NCI-H82 (cell line): ENCODE measurements at regions not wholly inside any gene's neighbourhood (a gene's known extent, or its start where the extent isn't known, plus 50 kb on each side); places are given as distances from the start of the nearest gene placed in this dataset.
"Not testable (repeated sequence)": the region's sequence is repeated elsewhere in the genome, so short reads cannot be mapped to it uniquely, and the experiment has no call there.

Experiments
- DNase-seq: peaks from one replicate; lab custom pipeline; 2025; lab: John Stamatoyannopoulos, UW

DNA sequence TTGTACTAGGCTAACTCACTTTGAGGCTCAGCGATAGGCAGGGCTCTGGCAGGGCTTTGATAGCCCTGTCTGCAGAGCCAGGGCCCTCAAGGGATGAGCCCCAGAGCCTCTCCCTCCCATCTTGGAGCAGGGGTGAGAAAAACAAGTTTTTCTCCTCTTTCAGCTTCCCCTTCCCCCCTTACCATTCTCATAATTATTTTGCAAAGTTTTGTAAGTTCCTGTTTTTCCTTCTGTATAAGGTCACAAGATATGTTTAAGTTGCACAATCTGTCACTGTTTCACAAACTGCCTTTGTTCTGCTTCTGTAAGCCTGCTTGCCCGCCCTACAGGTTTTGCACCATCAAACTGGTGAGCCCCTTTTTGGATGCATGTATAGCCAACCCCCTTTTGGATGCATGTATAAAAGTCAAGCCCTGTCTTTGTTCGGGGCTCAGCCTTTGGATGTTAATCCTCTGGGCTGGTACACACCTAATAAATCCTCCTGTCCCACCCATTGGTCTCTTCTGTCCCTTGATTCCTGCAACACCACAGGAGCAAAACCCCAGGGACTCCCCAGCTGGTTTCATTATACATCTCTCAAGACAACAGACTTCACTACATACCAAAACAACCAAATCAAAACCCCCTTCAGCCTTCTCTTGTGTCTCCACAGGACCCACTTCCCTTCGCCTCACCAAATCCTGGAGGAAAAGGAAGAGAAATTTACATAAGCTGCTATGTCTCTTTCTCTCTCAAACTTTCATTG is 52.5 kb upstream of the RESF1 start:
- no peak for DNase-seq

DNA sequence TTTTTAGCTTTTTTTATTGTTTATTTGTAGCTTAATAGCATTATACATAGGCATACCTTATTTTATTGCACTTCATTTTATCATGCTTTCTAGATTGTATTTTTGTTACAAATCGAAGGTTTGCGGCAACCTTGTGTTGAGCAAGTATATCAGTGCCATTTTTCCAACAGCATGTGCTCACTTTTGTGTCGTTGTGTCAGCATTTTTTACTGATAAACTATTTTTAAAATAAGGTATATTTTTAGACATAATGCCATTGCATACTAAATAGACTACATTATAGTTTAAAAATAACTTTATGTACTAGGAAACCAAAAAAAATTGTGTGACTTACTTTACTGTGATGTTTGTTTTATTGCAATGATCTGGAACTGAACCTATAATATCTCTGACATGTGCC is 56.2 kb upstream of the RESF1 start:
- no peak for DNase-seq

DNA sequence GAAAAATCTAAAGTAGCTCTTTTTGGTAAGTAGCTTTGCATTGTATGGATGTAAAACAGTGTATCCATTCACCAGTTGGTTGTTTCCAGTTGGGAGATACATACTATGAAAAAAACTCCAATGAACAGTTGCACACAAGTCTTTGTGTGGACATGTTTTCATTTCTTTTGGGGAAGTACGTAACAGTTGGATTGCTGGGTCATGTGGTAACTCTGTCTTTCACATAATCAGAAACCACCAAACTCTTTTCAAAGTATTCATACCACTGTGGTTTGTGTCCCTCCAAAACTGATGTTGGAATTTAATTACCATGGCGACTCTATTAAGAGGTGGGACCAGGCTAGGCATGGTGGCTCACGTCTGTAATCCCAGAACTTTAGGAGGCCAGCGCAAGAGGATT is 58.9 kb upstream of the RESF1 start:
- no peak for DNase-seq

GRCh38 chr12:31899109-31899508 is 60.1 kb upstream of the RESF1 start:
- DNase-seq: peak; percentile 81

DNA sequence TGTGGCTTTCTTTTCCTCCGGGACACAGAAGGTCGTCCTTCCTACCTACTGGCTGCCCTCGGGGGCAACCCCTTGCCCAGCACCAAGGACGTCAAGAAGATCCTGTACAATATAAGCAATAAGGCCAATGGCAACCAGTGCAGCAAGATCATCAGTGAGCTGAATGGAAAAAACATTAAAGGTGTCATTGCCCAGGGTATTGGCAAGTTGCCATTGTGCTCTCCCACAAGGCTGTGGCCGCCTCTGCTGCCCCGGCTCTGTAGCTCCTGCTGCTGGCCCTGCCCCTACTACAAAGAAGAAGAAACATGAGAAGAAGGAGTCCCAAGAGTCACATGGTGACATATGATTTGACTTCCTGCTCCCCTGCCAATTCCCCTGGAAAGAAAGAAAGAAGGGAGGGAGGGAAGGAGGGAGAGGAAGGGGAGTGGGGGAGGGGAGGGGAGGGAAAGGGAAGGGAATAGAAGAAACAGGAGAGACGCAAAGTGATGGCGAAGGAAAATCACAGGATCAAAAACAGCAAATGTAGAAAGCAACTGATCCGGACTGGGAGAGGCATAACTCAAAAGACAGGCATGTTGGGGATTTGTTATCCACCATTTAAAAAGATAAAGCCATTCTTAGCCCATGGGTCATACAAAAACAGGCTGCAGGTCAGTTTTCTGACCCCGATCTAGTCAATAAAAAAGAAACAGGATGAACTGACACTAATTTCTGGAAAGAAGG is 61.3 kb upstream of the RESF1 start:
- DNase-seq: peak; percentile 45

GRCh38 chr12:31897092-31897491 is 62.1 kb upstream of the RESF1 start:
- not testable (repeated sequence) for DNase-seq

- no peak for DNase-seq
These were observed 62.6 kb upstream of the RESF1 start for GRCh38 chr12:31896514-31897039.

DNA sequence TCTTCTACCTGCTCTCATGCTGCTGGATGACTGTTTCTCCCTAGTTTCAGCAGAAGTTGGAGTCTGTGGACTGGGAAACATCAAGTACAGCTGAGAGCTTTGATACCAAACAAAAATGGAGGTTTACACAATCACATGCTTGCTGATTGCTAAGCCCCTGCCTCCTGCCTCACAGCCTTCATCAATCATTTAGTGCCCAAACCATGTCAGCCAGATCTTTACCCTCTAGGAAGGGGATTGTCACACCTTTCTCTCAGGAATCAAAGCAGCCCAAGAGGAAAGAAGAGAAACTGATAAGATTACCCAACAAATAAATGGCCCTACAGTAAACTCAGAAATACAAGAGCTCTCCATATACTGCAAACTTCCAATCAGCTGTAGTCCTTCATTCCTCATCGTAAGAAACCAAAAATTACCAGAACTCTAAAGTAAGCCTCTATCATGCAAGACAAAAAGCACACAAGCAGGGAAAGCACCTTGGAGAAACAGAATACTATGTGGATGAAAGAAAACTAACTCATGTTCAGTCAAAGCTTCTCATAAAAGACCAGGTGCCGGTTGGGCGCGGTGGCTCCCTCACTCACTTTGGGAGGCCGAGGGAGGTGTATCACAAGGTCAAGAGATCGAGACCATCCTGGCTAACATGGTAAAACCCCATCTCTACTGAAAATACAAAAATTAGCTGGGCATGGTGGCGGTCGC is 63.6 kb upstream of the RESF1 start:
- no peak for DNase-seq

- DNase-seq: no peak
These were observed 68.6 kb upstream of the RESF1 start for GRCh38 chr12:31890295-31891285.

DNA sequence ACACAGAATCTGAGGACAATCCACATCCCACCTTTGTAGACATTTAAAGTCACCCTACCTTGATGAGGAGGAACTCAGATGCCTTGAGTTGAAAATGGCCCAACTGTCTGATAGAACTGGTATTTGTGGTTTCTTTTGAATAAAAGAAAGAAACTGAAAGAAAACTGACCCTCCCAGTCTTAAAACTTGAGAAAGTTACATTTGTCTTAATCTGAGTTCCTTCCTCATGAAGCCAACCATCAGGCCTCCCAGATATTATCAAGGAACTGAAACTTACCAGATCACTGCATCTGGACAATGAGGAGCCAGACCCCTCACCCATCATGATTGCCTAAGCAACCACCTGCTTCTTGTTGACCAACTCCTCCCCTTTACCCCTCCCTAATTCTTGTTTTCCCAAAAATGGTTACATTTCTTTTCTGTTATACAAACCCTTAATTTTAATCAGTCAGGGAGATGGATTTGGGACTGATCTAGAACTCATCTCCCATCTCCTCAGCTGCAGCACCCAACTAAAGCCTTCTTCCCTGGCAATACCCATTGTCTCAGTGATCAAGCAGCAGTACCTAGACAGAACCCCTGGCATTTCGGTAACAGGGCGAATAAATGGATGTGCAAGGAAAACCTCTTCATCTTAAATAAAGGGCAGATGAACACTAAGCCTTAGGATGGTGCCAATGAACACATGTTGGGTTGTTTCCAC is 72.0 kb upstream of the RESF1 start:
- DNase-seq: no peak

- DNase-seq: not testable (repeated sequence)
These were observed 76.5 kb upstream of the RESF1 start for GRCh38 chr12:31882682-31883081.

GRCh38 chr12:31880340-31880739 is 78.9 kb upstream of the RESF1 start:
- peak; percentile 29 for DNase-seq

- DNase-seq: no peak
These were observed 81.3 kb upstream of the RESF1 start for GRCh38 chr12:31877884-31878283.

DNA sequence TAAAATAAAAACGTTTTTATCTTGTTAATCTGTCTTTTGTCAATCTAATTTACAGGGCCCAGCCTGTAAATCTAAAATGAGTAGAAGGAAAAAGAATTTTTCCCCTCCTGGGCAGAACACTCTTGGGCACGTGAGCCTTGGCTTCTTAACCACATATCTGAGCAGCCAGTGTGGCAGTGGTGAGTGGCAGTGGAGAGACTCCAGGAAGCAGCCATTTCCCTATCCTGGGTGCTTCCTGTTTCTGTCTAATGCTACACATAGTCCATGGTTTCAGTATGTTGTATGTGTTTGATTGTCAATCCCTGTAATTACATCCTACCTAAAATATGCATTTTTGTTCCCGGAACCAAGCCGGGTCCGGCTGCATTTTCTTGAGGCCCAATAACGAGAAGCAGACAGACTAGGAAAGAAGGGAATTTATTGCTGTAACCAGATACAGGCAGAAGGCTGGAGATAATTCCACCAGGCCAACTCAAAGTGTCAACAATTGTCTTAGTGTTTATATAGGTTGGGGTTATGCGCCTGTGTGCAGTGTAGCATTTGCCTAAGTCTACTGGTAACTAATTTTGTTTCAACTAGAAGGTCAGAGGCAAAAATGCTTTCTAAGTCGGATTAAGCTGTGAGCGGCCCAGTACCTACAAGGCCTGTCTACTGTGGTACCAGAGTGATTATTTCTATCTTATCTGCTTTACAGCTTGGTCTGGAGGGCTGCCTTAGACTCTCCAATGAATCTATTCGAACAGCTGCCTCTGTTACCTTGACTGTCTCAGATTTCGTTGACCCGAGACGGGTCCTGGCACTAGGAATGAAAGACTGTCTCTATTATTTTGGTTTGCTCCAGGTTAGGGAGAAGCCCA is 82.4 kb upstream of the RESF1 start:
- peak; percentile 20 for DNase-seq

- DNase-seq: no peak
These were observed 83.6 kb upstream of the RESF1 start for GRCh38 chr12:31875609-31875964.

- no peak for DNase-seq
These were observed 84.1 kb upstream of the RESF1 start for GRCh38 chr12:31874961-31875608.

DNA sequence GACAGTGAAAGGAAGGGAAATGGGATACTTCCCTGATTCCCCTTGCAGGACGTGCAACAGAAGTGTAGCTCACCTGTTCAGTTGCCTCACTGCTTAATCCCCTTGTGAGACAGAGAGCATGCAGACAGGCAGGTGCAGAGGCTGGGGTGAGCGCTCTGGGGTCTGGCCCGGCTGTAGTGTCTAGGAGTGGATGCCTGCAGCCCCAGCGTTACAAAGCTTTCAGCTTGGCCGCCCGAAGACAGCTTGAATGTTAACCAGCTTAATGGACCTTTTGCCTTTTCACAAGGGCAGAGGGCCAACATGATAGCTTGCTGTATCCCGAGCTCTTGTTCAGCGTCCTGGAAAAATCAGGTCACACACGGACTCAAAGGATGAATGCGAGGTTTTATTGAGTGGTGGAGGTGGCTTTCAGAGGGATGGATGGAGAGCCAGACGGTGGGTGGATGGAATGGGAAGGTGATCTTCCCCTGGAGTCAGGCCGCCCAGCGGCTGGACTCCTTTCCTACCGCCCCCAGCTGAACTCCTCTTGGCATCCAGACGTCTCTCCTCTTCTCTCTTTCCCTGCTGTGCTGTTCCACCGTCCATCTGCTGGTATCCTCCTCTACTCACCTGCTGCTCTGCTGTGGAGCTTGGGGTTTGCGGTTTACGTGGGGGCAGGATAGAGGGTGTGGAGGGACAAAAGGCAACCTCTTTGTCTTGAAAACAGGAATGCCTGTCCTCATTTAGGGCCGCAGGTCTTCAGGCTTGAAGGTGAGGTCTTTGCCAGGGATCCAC is 86.2 kb upstream of the RESF1 start:
- DNase-seq: no peak

GRCh38 chr12:31869972-31870371 is 89.2 kb upstream of the RESF1 start:
- DNase-seq: no peak

- DNase-seq: peak; percentile 11
These were observed 90.2 kb upstream of the RESF1 start for GRCh38 chr12:31868965-31869364.
